ENCODE measurements at regions not wholly inside any gene's neighbourhood (a gene's known extent, or its start where the extent isn't known, plus 50 kb on each side); places are given as distances from the start of the nearest gene placed in this dataset.
A peak's percentile ranks its signal among the peaks of the same experiment; 100 is the strongest.

- no peak for DNase-seq
These were observed 325.9 kb upstream of the TEX13C start for GRCh38 chrX:124993735-124994134.

DNA sequence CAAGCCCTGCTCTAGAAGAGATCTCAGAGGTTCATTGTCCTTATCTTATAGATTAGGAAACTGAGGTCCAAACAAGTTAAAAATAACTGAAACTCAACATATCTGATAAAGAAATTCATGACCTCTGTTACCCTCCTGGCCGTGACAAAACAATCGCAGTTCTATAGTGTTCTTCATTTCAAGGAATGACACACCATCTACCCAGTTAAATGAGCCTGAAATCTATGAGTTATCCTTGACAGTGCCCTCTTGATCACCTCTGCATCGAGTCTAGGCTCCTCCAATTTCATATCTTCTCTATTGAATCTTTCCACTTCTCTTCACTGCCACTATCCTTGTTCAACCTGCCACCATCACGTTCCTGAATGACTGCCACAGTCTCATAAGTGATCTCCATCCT, 325.3 kb upstream of the TEX13C start:
- no peak for DNase-seq

- DNase-seq: no peak
These were observed 315.8 kb upstream of the TEX13C start for GRCh38 chrX:125003746-125004446.

GRCh38 chrX:125004799-125005198, 314.9 kb upstream of the TEX13C start:
- no peak for DNase-seq

DNA sequence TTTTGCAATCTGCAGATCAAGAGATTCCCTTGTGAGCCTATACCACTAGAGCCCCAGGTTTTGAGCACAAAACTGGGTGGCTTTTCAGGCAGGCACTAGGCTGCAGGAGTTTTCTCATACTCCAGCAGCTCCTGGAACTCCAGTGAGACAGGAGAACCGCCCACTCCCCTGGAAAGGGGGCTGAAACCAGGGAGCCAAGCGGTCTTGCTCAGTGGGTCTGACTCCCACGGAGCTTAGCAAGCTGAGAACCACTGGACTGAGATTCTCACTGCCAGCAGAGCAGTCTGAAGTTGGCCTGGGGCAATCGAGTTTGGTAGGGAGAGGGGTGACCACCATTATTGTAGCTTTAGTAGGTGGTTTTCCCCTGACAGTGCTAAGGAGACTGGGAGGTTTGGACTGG, 313.8 kb upstream of the TEX13C start:
- no peak for DNase-seq

DNA sequence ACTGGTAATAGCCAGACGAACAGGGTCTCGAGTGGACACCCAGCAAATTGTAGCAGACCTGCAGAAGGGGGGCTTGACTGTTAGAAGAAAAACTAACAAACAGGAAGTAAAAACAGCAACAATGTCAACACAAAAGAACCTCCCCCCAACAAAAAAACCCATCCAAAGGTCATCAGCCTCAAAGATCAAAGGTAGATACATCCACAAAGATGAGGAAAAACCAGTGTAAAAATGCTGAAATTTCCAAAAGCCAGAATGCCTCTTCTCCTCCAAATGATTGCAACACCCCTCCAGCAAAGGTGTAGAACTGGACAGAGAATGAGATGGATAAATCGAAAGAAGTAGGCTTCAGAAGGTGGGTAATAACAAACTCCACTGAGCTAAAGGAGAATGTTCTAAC, 313.0 kb upstream of the TEX13C start:
- no peak for DNase-seq

DNA sequence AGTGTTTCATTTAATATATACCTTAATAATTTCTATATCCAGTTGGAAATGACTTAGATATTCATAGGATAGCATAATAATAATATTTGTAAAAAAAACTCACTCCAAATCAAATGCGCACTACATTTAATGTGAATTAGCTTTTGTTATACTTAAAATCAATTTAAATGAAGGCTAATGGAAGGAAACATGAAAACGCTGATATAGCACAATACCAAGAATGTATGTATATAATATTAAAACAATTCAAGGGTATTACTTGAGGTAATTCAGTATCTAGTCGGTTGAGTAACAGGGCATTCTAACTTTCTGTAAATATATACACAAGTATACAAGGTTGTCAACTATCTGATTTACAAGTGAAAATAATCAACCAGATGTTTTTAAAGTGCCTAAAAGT, 307.1 kb upstream of the TEX13C start:
- no peak for DNase-seq

DNA sequence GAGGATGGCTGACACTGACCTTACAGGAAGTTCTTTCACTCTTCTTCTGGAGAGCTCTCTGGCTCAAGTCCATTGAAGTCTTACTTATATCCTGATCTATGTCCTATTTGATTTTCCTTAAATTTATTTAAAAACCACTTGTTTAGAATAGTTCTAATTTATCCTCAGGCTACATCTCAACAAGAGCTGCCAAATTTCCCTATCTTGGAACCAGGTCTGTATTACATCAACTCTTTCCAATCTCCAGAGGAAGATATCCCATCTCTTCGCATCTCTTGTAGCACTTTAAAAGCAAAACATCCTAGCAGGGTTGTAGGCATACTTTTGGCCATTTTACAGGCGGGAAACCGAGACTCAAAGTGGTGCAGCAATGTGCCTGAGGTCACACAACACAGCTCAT, 290.5 kb upstream of the TEX13C start:
- peak in 2 of 3 donors; percentile 15 to 42 for DNase-seq
